GM23248 (cell line): ENCODE measurements at regions not wholly inside any gene's neighbourhood (a gene's known extent, or its start where the extent isn't known, plus 50 kb on each side); places are given as distances from the start of the nearest gene placed in this dataset.
"Not testable (repeated sequence)": the region's sequence is repeated elsewhere in the genome, so short reads cannot be mapped to it uniquely, and the experiment has no call there.

Experiments used
- DNase-seq: peaks from one replicate; pipeline ENCODE4 v3.0.0-alpha.2; 2015
- H2AFZ ChIP-seq: fragments of 200-600 bp; sonication (generic); 2 replicates; pipeline ENCODE4 v1.6.1; 2016; ENCODE audit warnings: antibody characterized with exemption
- H3F3A ChIP-seq: fragments of 200-600 bp; sonication (generic); 2 replicates; pipeline ENCODE4 v1.6.1; 2016; ENCODE audit warnings: mild to moderate bottlenecking, antibody characterized with exemption, mixed run types; ENCODE audit not compliant: insufficient read depth
- H3K27ac ChIP-seq: fragments of 200-600 bp; sonication (generic); 2 replicates; pipeline ENCODE4 v1.5.1; 2016; ENCODE audit warnings: mild to moderate bottlenecking
- H3K27me3 ChIP-seq: fragments of 200-600 bp; sonication (generic); replicated peaks from 2 replicates; pipeline ENCODE4 v1.6.1; 2016; ENCODE audit warnings: mild to moderate bottlenecking; ENCODE audit not compliant: insufficient read depth
- H3K36me3 ChIP-seq: fragments of 200-600 bp; sonication (generic); 2 replicates; pipeline ENCODE4 v1.6.1; 2016; ENCODE audit warnings: low read depth, mild to moderate bottlenecking
- H3K4me1 ChIP-seq: fragments of 200-600 bp; sonication (generic); 2 replicates; pipeline ENCODE4 v1.6.1; 2016; ENCODE audit warnings: mild to moderate bottlenecking; ENCODE audit not compliant: insufficient read depth
- H3K4me2 ChIP-seq: fragments of 200-600 bp; sonication (generic); one replicate; pipeline ENCODE4 v1.6.1; 2016; ENCODE audit warnings: mild to moderate bottlenecking; ENCODE audit not compliant: unreplicated experiment
- H3K4me3 ChIP-seq: fragments of 200-600 bp; sonication (generic); 2 replicates; pipeline ENCODE4 v1.5.1; 2016; ENCODE audit warnings: mild to moderate bottlenecking
- H3K79me2 ChIP-seq: fragments of 200-600 bp; sonication (generic); 2 replicates; pipeline ENCODE4 v1.6.1; 2016; ENCODE audit warnings: mild to moderate bottlenecking; ENCODE audit not compliant: insufficient read depth
- H3K9ac ChIP-seq: fragments of 200-600 bp; sonication (generic); 2 replicates; pipeline ENCODE4 v1.6.1; 2016; ENCODE audit warnings: mild to moderate bottlenecking
- H3K9me2 ChIP-seq: fragments of 200-600 bp; sonication (generic); 2 replicates; pipeline ENCODE4 v1.6.1; 2016; ENCODE audit warnings: mixed run types, mild to moderate bottlenecking, moderate library complexity; ENCODE audit not compliant: insufficient read depth
- H3K9me3 ChIP-seq: fragments of 200-600 bp; sonication (generic); one replicate; pipeline ENCODE4 v1.6.1; 2017; ENCODE audit warnings: low read depth
- H4K20me1 ChIP-seq: fragments of 200-600 bp; sonication (generic); 2 replicates; pipeline ENCODE4 v1.6.0; 2016; ENCODE audit not compliant: insufficient read depth
- EZH2 ChIP-seq: fragments of 200-600 bp; sonication (generic); IDR thresholded peaks from 2 replicates; pipeline ENCODE4 v1.6.1; 2018; ENCODE audit warnings: antibody characterized with exemption, mild to moderate bottlenecking; ENCODE audit not compliant: insufficient read depth, poor library complexity, severe bottlenecking
- EZH2phosphoT487 ChIP-seq: fragments of 200-600 bp; sonication (generic); IDR thresholded peaks from 2 replicates; pipeline ENCODE4 v1.6.1; 2018; ENCODE audit warnings: antibody characterized with exemption, moderate library complexity, mild to moderate bottlenecking, low read depth; ENCODE audit not compliant: insufficient read depth
- WGBS, 2 experiments: methylation state at CpG; one replicate each; pipeline ENCODE4 v1.1.6; 2015 to 2017; ENCODE audit warnings: low lambda C conversion rate in 2 of 2, low coverage in 1 of 2; ENCODE audit errors: missing lambda C conversion rate in 2 of 2; 5-methylcytosine and 5-hydroxymethylcytosine counted together
- in situ Hi-C: fragments of 300-500 bp; cut with MboI; formaldehyde crosslinking; loops from 2 replicates; pipeline ENCODE4 v1.15.0; 2020

DNA sequence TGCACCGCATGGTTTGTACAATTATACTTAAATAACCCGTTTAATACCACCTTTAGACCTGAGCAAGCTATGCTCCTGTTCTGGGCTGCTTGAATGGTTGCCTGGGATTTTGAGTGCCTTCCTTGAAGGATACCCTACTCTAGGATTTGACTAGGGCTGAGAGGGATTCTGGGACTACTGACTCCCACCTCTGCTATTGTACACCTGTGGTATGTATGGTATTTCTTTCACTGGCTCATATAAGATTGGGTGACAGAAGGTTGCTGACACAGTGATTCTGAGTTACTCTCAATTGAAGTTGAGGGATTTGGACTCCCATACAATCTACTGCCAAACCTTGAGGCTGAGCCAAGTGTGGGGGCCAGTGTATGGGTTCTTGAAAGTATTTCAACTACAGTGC is 494.4 kb upstream of the SEMA3D start:
- Histone ChIP-seq H3K4me2 (no peak overlapping the region), H3K79me2 (no peaks in the 10 kb centered on the region), H3K27me3 (no peaks in the 10 kb centered on the region), H3K9me2 (no peaks in the 10 kb centered on the region), H3K9ac (no peak overlapping the region), H3K36me3 (no peaks in the 10 kb centered on the region), H3F3A (peaks cover 12% of the 10 kb centered on the region; the same call in 1 of the 2 replicates), H4K20me1 (no peaks in the 10 kb centered on the region), H3K27ac (no peak overlapping the region), H2AFZ (no peak overlapping the region), H3K9me3 (no peaks in the 10 kb centered on the region), H3K4me1 (peaks cover 8% of the 10 kb centered on the region), H3K4me3 (no peak overlapping the region)
- TF ChIP-seq EZH2: no peak
- TF ChIP-seq EZH2phosphoT487: no peak
- DNase-seq: no peak
- 47 to 50% methylated on average over 2 of the region's 2 CpGs for WGBS, 2 experiments
- in situ Hi-C loops: no loop called here

DNA sequence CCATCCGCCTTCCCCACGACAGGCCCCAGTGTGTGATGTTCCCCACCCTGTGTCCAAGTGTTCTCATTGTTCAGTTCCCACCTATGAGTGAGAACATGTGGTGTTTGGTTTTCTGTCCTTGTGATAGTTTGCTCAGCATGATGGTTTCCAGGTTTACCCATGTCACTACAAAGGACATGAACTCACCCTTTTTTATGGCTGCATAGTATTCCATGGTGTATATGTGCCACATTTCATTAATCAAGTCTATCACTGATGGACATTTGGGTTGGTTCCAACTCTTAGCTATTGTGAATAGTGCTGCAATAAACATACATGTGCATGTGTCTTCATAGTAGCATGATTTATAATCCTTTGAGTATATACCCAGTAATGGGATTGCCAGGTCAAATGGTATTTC is 488.2 kb upstream of the SEMA3D start:
- in situ Hi-C loops, H3K9me3 ChIP-seq, H2AFZ ChIP-seq, H3K27me3 ChIP-seq, H3K9ac ChIP-seq, H3K27ac ChIP-seq, H3F3A ChIP-seq, H3K4me2 ChIP-seq, H3K4me3 ChIP-seq, DNase-seq, H4K20me1 ChIP-seq, H3K4me1 ChIP-seq, H3K79me2 ChIP-seq, H3K9me2 ChIP-seq, H3K36me3 ChIP-seq: not testable (repeated sequence)
- WGBS, 2 experiments: 69 to 74% methylated on average over 2 of the region's 2 CpGs

GRCh38 chr7:85673876-85674275 is 487.0 kb upstream of the SEMA3D start:
- H3K9me2 ChIP-seq: no peaks in the 10 kb centered on the region
- peaks cover 6% of the 10 kb centered on the region; the same call in 1 of the 2 replicates for H3K4me1 ChIP-seq
- 57 to 60% methylated on average over 2 of the region's 2 CpGs for WGBS, 2 experiments
- H4K20me1 ChIP-seq: no peaks in the 10 kb centered on the region
- in situ Hi-C loops: no loop called here
- TF ChIP-seq EZH2: no peak
- TF ChIP-seq EZH2phosphoT487: no peak
- no peak overlapping the region for H3K27ac ChIP-seq
- no peaks in the 10 kb centered on the region for H3K79me2 ChIP-seq
- DNase-seq: peak; percentile 37
- H3K4me2 ChIP-seq: no peak overlapping the region
- H3K9ac ChIP-seq: no peak overlapping the region
- no peak overlapping the region for H2AFZ ChIP-seq
- no peaks in the 10 kb centered on the region for H3K27me3 ChIP-seq
- H3K9me3 ChIP-seq: no peaks in the 10 kb centered on the region
- no peak overlapping the region for H3K4me3 ChIP-seq
- no peaks in the 10 kb centered on the region for H3F3A ChIP-seq
- no peaks in the 10 kb centered on the region for H3K36me3 ChIP-seq

DNA sequence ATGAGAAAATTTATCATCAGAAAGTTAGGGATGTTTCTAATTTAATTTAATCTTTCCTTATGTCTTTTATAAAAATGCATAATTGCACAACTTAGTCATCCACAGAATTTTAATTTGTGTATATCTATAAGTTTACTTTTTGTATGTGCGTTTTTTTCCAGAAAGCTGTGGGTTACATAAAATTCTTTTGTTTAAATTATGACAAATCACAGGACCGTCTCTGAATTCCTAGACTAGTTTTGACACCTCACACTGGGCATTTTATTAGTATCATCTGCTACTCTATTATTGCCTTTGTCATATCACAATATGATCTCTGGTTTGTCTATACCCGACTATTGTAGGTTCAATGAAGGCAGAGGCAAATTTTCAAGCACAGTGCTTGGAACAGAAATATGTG is 482.4 kb upstream of the SEMA3D start:
- in situ Hi-C loops: no loop called here
- Histone ChIP-seq H3K27me3 (no peaks in the 10 kb centered on the region), H3F3A (no peaks in the 10 kb centered on the region), H3K36me3 (no peaks in the 10 kb centered on the region), H3K4me1 (peaks cover 6% of the 10 kb centered on the region; the same call in 1 of the 2 replicates), H3K4me3 (no peak overlapping the region), H4K20me1 (no peaks in the 10 kb centered on the region), H3K4me2 (no peak overlapping the region), H3K9me3 (no peaks in the 10 kb centered on the region), H3K79me2 (no peaks in the 10 kb centered on the region), H2AFZ (no peak overlapping the region), H3K9ac (no peak overlapping the region), H3K27ac (no peak overlapping the region), H3K9me2 (no peaks in the 10 kb centered on the region)
- DNase-seq: no peak
- TF ChIP-seq EZH2phosphoT487 (no peak), EZH2 (no peak)
- 73 to 77% methylated on average over 3 of the region's 3 CpGs for WGBS, 2 experiments

DNA sequence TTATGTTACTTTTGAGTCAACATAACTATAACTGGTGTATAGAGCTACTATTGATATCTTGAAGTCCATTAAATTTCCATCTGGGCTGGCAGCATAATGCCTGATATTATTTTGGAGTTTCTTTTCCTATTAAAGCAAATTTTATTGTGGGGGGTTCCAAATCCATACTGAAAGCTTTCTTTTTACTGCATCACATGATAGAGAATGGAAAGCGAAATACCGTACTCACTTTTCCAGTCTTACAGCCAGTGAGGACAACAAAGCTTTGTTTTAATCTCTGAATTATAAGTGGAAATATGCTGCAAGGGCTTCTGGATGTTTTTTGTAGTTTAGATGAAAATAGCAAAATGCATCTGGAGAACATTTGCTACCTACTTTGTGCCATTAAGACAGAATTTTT is 477.5 kb upstream of the SEMA3D start:
- in situ Hi-C loops: no loop called here

More for the DNA sequence above, 477.5 kb upstream of the SEMA3D start:
- Histone ChIP-seq H3K79me2 (no peaks in the 10 kb centered on the region), H3K36me3 (no peaks in the 10 kb centered on the region), H3F3A (no peaks in the 10 kb centered on the region), H3K4me2 (no peak overlapping the region), H3K27me3 (no peaks in the 10 kb centered on the region), H3K9ac (no peak overlapping the region), H3K4me1 (no peaks in the 10 kb centered on the region), H3K9me3 (no peaks in the 10 kb centered on the region), H3K9me2 (no peaks in the 10 kb centered on the region), H3K27ac (no peak overlapping the region), H2AFZ (no peak overlapping the region), H4K20me1 (no peaks in the 10 kb centered on the region), H3K4me3 (no peak overlapping the region)
- 96 to 97% methylated on average over 2 of the region's 2 CpGs for WGBS, 2 experiments
- no peak for DNase-seq
- TF ChIP-seq EZH2 (no peak), EZH2phosphoT487 (no peak)
